Spleen (tissue), 11 donors: ENCODE measurements at regions not wholly inside any gene's neighbourhood (a gene's known extent, or its start where the extent isn't known, plus 50 kb on each side); places are given as distances from the start of the nearest gene placed in this dataset.

Experiments used
- DNase-seq: peaks from one replicate; pipeline ENCODE4 v3.0.0-alpha.2; 2020
- H3K27ac ChIP-seq, 8 donors: fragments of 200-600 bp; sonication (generic) in 7 of 8; 1 replicate in 4 of 8; 2 replicates in 4 of 8; pipeline versions ENCODE4 v1.5.0 to v1.8.0; 2016 to 2021; ENCODE audit warnings: inconsistent platforms in 4 of 8, mild to moderate bottlenecking in 4 of 8, moderate library complexity in 1 of 8
- H3K27me3 ChIP-seq, 7 donors: fragments of 200-600 bp; sonication (generic) in 6 of 7; replicated peaks in 1 of 7; 1 replicate in 4 of 7; 2 replicates in 3 of 7; pipeline versions ENCODE4 v1.5.0 to v1.8.0; 2016 to 2021; ENCODE audit warnings: inconsistent platforms in 3 of 7, mild to moderate bottlenecking in 1 of 7
- H3K36me3 ChIP-seq, 6 donors: fragments of 200-600 bp; sonication (generic) in 5 of 6; 1 replicate in 4 of 6; 2 replicates in 2 of 6; pipeline versions ENCODE4 v1.5.0 to v1.8.0; 2016 to 2021; ENCODE audit warnings: inconsistent platforms in 2 of 6
- H3K4me1 ChIP-seq, 6 donors: fragments of 200-600 bp; sonication (generic) in 5 of 6; 1 replicate in 3 of 6; 2 replicates in 3 of 6; pipeline versions ENCODE4 v1.5.0 to v1.8.0; 2016 to 2021; ENCODE audit warnings: inconsistent platforms in 3 of 6
- H3K4me3 ChIP-seq, 8 donors: fragments of 200-600 bp; sonication (generic) in 7 of 8; 1 replicate in 4 of 8; 2 replicates in 4 of 8; pipeline versions ENCODE4 v1.5.0 to v1.8.0; 2016 to 2021; ENCODE audit warnings: inconsistent platforms in 4 of 8, mild to moderate bottlenecking in 4 of 8, moderate library complexity in 2 of 8
- H3K9me3 ChIP-seq, 8 donors: fragments of 200-600 bp; sonication (generic) in 7 of 8; 1 replicate in 4 of 8; 2 replicates in 4 of 8; pipeline versions ENCODE4 v1.5.0 to v1.8.0; 2016 to 2021; ENCODE audit warnings: inconsistent platforms in 4 of 8
- POLR2A ChIP-seq, 3 donors: fragments of 450-650 bp; IDR thresholded peaks; one replicate each; pipeline ENCODE4 v1.5.1; 2017; ENCODE audit warnings: antibody characterized with exemption in 3 of 3, mild to moderate bottlenecking in 1 of 3
- POLR2AphosphoS5 ChIP-seq, 3 donors: sonication (generic); formaldehyde crosslinking; IDR thresholded peaks; one replicate each; pipeline ENCODE4 v1.5.1; 2017; ENCODE audit warnings: antibody characterized with exemption in 3 of 3
- WGBS, 5 donors: extraction: QIAGEN DNeasy Blood & Tissue Kit in 3 of 5; methylation state at CpG; one replicate each; pipeline versions ENCODE4 v1.1.5 to v1.1.7; 2013 to 2018; 5-methylcytosine and 5-hydroxymethylcytosine counted together
- intact Hi-C: fragments of 100-400 bp; cut with DNase I; formaldehyde crosslinking; loops from one replicate; pipeline ENCODE4 v1.15.0; 2023; ENCODE audit warnings: low total_unique reads
- TF ChIP-seq, protein P1 (sequence below), 11 experiments: fragments of 200-600 bp in 7 of 11; fragments of 450-650 bp in 4 of 11; sonication (generic) in 4 of 11; IDR thresholded peaks in 8 of 11; conservative IDR thresholded peaks in 3 of 11; 1 replicate in 7 of 11; 2 replicates in 4 of 11; pipeline versions ENCODE4 v1.4.0 to v1.8.0; 2016 to 2021; ENCODE audit warnings: antibody characterized with exemption in 11 of 11, inconsistent platforms in 4 of 11, mild to moderate bottlenecking in 1 of 11
- donor health status: healthy with polysubstance abuse.
- donor health status: DM: no; HTN: no; CAD: no; lungs with moderate emphysema.
- donor health status: DM: no; HTN: no; CAD: no.
- donor health status: Bipolar disorder and iron deficiency.
- donor health status: healthy.
- donor health status: DM: no; HTN: no; CAD: no.
- donor health status: DM: yes; HTN: yes; CAD: no.

DNA sequence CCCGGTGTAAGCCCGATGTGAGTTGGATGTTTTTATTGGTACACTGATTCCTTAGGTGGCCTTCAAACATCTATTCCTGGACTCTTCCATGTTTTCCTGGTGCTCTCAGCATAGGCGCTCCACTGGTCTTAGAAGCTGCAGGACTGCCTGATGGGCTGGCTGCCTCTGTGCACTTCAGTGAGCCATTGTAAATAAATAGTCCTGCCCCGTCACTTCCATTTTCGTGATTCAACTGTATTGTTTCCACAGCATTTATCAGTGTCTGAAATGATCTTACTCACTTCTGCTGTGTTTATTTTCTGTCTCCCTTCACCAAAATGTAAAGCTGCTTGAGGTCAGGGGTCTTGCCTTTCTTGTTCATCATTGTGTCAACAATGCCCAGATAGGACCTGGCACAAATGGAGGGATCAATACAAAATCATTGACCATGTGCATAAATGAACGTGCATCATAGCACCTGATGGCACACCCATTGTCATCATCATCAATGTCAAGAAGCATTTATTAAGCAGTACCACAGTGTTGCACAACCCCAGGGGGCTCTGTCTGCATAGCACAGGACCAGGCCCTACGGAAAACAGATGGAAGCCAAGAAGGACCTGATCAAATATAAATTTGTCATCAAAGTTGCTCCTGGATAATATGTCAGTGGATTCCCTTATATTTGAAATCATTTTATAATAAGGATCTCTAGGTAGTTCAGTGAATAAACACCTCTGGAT, 66.6 kb upstream of the CPHXL start:
- H3K27ac ChIP-seq = no peak overlapping the region
- DNase-seq = no peak
- TF ChIP-seq POLR2AphosphoS5 (IDR thresholded peaks at IDR 0.05) (no peak), POLR2A (IDR thresholded peaks at IDR 0.05) (no peak)
- TF ChIP-seq, protein P1, sequence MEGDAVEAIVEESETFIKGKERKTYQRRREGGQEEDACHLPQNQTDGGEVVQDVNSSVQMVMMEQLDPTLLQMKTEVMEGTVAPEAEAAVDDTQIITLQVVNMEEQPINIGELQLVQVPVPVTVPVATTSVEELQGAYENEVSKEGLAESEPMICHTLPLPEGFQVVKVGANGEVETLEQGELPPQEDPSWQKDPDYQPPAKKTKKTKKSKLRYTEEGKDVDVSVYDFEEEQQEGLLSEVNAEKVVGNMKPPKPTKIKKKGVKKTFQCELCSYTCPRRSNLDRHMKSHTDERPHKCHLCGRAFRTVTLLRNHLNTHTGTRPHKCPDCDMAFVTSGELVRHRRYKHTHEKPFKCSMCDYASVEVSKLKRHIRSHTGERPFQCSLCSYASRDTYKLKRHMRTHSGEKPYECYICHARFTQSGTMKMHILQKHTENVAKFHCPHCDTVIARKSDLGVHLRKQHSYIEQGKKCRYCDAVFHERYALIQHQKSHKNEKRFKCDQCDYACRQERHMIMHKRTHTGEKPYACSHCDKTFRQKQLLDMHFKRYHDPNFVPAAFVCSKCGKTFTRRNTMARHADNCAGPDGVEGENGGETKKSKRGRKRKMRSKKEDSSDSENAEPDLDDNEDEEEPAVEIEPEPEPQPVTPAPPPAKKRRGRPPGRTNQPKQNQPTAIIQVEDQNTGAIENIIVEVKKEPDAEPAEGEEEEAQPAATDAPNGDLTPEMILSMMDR (IDR thresholded peaks at IDR 0.05 in 8 of 11, conservative IDR thresholded peaks at IDR 0.05 in 3 of 11) = no peak
- H3K9me3 ChIP-seq = no peaks in the 10 kb centered on the region
- H3K36me3 ChIP-seq = no peaks in the 10 kb centered on the region
- intact Hi-C loops = no loop called here
- peaks cover 0 to 11% (median 0%) of the 10 kb centered on the region in 7 donors for H3K27me3 ChIP-seq
- H3K4me3 ChIP-seq = no peak overlapping the region
- 72 to 86% (median 84%) methylated on average over 7 of the region's 7 CpGs for WGBS, 5 donors
- H3K4me1 ChIP-seq = no peaks in the 10 kb centered on the region

DNA sequence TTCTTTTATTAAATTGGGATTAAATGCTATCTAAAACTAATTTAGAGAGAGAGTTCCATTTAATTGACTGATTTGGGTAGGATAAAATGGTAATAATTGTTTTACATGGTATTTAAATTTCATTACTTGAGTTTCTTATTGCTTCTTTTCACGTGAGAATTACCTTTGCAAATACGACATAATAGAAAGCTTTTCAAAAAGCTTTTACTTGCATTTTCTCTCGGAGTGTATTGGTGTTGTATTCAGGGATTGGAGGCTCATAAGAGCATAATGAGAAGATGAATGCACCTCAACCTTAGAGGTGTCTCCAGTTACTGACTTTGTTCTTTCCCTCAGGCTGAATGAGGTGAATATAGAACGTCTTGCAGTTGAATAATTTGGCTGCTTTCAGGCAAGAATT, 67.4 kb upstream of the CPHXL start:
- no peak for DNase-seq
- WGBS, 5 donors = 54 to 75% (median 72%) methylated on average over 4 of the region's 4 CpGs
- Histone ChIP-seq H3K27me3 (peaks cover 0 to 5% (median 0%) of the 10 kb centered on the region in 7 donors), H3K4me3 (no peak overlapping the region), H3K36me3 (no peaks in the 10 kb centered on the region), H3K27ac (no peak overlapping the region), H3K9me3 (no peaks in the 10 kb centered on the region), H3K4me1 (no peaks in the 10 kb centered on the region)
- intact Hi-C loops = no loop called here
- TF ChIP-seq POLR2AphosphoS5 (IDR thresholded peaks at IDR 0.05) = no peak
- TF ChIP-seq POLR2A (IDR thresholded peaks at IDR 0.05) = no peak
- TF ChIP-seq, protein P1 (IDR thresholded peaks at IDR 0.05 in 8 of 11, conservative IDR thresholded peaks at IDR 0.05 in 3 of 11) = no peak

DNA sequence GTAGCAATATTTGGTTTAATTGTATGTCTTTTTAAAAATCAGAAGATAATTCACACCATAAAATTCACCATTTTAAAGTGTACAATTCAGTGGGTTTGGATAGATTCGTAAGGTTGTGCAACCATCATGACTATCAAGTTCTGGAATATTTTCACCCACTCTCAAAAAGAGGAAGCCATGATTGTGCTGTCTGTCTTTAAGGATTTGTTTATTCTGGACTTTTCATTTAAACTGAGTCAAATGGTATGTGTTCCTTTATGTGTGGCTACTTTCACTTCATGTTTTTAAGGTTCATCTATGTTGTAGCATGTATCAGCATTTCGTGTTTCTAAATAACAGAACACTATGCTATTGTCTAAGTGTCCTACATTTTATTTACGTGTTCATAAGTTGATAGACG, 68.1 kb upstream of the CPHXL start:
- H3K27ac ChIP-seq = no peak overlapping the region
- no peaks in the 10 kb centered on the region for H3K9me3 ChIP-seq
- H3K4me3 ChIP-seq = no peak overlapping the region
- no peaks in the 10 kb centered on the region for H3K4me1 ChIP-seq
- intact Hi-C loops = no loop called here
- no peaks in the 10 kb centered on the region for H3K36me3 ChIP-seq
- H3K27me3 ChIP-seq = no peaks in the 10 kb centered on the region
- no peak for TF ChIP-seq POLR2A (IDR thresholded peaks at IDR 0.05)
- TF ChIP-seq, protein P1 (IDR thresholded peaks at IDR 0.05 in 8 of 11, conservative IDR thresholded peaks at IDR 0.05 in 3 of 11) = no peak
- no peak for TF ChIP-seq POLR2AphosphoS5 (IDR thresholded peaks at IDR 0.05)
- WGBS, 5 donors = 50 to 70% (median 56%) methylated on average over 4 of the region's 4 CpGs
- no peak for DNase-seq

DNA sequence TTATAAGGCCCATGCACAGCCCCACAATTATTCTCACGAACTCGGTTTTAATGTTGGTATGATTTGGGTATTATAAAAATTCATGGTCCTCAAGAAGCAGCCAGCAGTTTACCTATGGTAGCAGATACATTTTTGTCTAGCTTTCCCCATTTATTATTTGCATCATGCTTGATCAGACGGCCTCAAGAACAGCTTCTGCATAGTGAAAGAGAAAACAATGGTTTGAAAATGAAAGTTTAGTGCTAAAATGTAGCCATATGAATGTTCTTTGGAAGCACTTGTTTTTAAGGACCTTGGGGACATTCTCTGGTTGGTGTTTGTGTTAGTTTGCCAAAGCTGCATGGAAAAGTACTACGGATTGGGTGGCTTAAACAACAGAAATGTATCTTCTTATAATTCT, 72.4 kb upstream of the CPHXL start:
- Histone ChIP-seq H3K4me1 (no peaks in the 10 kb centered on the region), H3K4me3 (no peak overlapping the region), H3K36me3 (no peaks in the 10 kb centered on the region), H3K9me3 (no peaks in the 10 kb centered on the region), H3K27ac (no peak overlapping the region), H3K27me3 (no peaks in the 10 kb centered on the region)
- TF ChIP-seq POLR2AphosphoS5 (IDR thresholded peaks at IDR 0.05) (no peak), POLR2A (IDR thresholded peaks at IDR 0.05) (no peak)
- TF ChIP-seq, protein P1 (IDR thresholded peaks at IDR 0.05 in 8 of 11, conservative IDR thresholded peaks at IDR 0.05 in 3 of 11) = no peak
- intact Hi-C loops = no loop called here
- WGBS, 5 donors = 75 to 91% (median 78%) methylated on average over 4 of the region's 4 CpGs
- DNase-seq = no peak
